ENCODE measurements at regions not wholly inside any gene's neighbourhood (a gene's known extent, or its start where the extent isn't known, plus 50 kb on each side); places are given as distances from the start of the nearest gene placed in this dataset.

GRCh38 chr7:84629640-84630318 is 435.2 kb upstream of the SEMA3A start:
- TF ChIP-seq CTCF (IDR thresholded peaks at IDR 0.05; ENCODE audit: poor library complexity) (no peak), EZH2 (IDR thresholded peaks at IDR 0.05; ENCODE audit: borderline replicate concordance) (no peak), EZH2phosphoT487 (IDR thresholded peaks at IDR 0.05; ENCODE audit: low read depth, severe bottlenecking, unreplicated experiment) (no peak)
